BJ (cell line): ENCODE measurements at regions not wholly inside any gene's neighbourhood (a gene's known extent, or its start where the extent isn't known, plus 50 kb on each side); places are given as distances from the start of the nearest gene placed in this dataset.

ENCODE experiments used
- CTCF ChIA-PET: fragments of 350-600 bp; formaldehyde crosslinking; extraction: SDS; loops from one replicate; lab custom pipeline; 2021; ENCODE audit warnings: antibody characterized with exemption, inconsistent platforms; lab: Yijun Ruan, JAX
- POLR2A ChIA-PET: fragments of 300-600 bp; sonication (Branson Sonifier 250); formaldehyde crosslinking; extraction: SDS; loops from one replicate; lab custom pipeline; 2021; ENCODE audit warnings: antibody characterized with exemption; lab: Charles Lee
- DNase-seq: peaks from one replicate; pipeline ENCODE4 v3.0.0-alpha.2; 2011; ENCODE audit warnings: low read depth
- H3K27me3 ChIP-seq: 2 replicates; pipeline ENCODE4 v1.6.0; 2011; ENCODE audit warnings: low read length; ENCODE audit not compliant: control insufficient read depth, insufficient read depth
- H3K36me3 ChIP-seq: 2 replicates; pipeline ENCODE4 v1.5.1; 2011; ENCODE audit warnings: low read length; ENCODE audit not compliant: control insufficient read depth, insufficient read depth
- H3K4me3 ChIP-seq: 2 replicates; pipeline ENCODE4 v1.5.1; 2011; ENCODE audit warnings: low read depth, mild to moderate bottlenecking, control low read depth, low read length
- TF ChIP-seq, protein P1 (sequence below): IDR thresholded peaks from 2 replicates; pipeline ENCODE4 v1.5.1; 2011; ENCODE audit warnings: low read depth, mild to moderate bottlenecking, control low read depth, inconsistent platforms, low read length, moderate library complexity; ENCODE audit not compliant: insufficient read depth

DNA sequence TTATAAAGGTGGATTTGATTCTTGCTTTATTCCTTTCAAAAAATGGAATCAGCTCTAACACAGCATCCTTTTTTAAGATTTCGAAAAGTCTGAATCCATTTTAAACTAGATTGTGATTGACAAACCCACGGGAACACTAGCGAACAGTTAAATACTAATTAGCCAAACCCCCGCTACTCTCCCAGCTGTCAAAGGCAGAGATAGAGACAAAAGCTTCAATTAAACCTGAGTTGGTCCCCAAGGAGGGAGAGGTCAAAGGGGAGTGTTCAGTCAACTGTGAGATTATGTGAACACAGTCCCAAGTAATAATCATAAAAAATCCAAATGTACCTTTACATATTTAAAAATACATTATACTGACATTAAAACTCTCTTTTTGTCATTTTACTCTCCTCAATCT lies 65.7 kb upstream of the TBX20 start:
- Histone ChIP-seq H3K4me3 (no peak overlapping the region), H3K27me3 (no peaks in the 10 kb centered on the region), H3K36me3 (no peaks in the 10 kb centered on the region)
- no peak for DNase-seq
- TF ChIP-seq, protein P1, sequence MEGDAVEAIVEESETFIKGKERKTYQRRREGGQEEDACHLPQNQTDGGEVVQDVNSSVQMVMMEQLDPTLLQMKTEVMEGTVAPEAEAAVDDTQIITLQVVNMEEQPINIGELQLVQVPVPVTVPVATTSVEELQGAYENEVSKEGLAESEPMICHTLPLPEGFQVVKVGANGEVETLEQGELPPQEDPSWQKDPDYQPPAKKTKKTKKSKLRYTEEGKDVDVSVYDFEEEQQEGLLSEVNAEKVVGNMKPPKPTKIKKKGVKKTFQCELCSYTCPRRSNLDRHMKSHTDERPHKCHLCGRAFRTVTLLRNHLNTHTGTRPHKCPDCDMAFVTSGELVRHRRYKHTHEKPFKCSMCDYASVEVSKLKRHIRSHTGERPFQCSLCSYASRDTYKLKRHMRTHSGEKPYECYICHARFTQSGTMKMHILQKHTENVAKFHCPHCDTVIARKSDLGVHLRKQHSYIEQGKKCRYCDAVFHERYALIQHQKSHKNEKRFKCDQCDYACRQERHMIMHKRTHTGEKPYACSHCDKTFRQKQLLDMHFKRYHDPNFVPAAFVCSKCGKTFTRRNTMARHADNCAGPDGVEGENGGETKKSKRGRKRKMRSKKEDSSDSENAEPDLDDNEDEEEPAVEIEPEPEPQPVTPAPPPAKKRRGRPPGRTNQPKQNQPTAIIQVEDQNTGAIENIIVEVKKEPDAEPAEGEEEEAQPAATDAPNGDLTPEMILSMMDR: no peak
- ChIA-PET CTCF (no interaction called here), POLR2A (no interaction called here)

DNA sequence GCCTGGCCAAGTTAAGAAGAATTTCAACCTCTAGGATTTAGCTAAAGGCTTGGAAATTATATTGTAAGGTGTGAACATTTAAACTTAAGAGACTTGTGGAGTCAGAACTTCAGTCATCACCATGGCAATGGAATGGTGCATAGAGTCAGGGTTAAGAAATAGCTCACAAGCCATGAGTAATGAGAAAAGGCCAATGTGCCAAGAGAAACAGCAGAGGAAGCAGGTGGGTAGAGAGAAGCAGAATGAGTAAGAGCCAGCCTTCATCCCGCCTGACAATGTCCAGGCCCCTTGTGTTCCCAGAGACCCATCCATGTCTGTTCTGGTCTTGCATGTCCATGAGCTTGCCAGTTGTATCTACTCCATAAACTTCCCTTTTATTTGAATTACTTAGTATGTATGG lies 62.6 kb upstream of the TBX20 start:
- TF ChIP-seq, protein P1: no peak
- DNase-seq: no peak
- H3K4me3 ChIP-seq: no peak overlapping the region
- H3K36me3 ChIP-seq: no peaks in the 10 kb centered on the region
- POLR2A ChIA-PET: no interaction called here
- no peaks in the 10 kb centered on the region for H3K27me3 ChIP-seq
- CTCF ChIA-PET: no interaction called here

DNA sequence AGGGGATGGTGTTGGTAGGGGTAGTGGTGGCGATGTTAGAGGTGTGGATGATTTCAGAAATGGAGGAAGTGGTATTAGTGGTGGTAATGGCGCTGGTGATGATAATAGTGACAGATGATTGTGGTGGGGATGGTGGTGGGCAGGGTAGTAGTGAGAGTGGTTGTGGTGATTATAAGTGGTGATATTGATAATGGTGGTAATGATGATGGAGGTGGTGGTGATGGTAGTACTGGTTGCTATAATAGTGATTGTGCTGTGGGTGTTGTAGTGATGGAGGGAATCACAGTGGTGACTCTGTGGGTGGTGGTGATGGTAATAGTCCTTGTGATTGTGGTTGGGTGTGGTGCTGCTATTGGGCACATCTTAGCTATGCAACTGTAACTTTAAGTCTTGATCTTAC lies 61.6 kb upstream of the TBX20 start:
- ChIA-PET CTCF (no interaction called here), POLR2A (no interaction called here)
- Histone ChIP-seq H3K27me3 (no peaks in the 10 kb centered on the region), H3K4me3 (no peak overlapping the region), H3K36me3 (no peaks in the 10 kb centered on the region)
- TF ChIP-seq, protein P1: no peak
- no peak for DNase-seq

DNA sequence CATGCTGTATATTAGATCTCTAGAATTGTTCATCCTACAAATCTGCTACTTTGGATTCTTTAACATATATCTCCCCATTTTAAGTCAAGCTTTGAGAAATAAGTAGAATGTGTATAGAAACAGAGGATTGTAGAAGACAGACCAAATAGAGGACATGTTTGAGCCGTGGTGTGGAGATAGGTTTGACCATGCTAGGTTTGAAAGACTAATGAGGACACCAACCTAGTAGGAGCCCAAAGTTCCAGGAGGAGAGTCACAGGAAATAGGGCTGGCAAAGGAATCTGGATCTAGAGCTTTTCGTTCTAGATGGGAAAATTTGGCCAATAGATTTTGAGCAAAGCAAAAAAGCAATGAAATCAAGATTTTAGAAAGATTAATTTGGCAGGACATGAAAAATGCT lies 60.5 kb upstream of the TBX20 start:
- Histone ChIP-seq H3K27me3 (no peaks in the 10 kb centered on the region), H3K4me3 (no peak overlapping the region), H3K36me3 (no peaks in the 10 kb centered on the region)
- no peak for DNase-seq
- ChIA-PET CTCF (no interaction called here), POLR2A (no interaction called here)
- TF ChIP-seq, protein P1: no peak

DNA sequence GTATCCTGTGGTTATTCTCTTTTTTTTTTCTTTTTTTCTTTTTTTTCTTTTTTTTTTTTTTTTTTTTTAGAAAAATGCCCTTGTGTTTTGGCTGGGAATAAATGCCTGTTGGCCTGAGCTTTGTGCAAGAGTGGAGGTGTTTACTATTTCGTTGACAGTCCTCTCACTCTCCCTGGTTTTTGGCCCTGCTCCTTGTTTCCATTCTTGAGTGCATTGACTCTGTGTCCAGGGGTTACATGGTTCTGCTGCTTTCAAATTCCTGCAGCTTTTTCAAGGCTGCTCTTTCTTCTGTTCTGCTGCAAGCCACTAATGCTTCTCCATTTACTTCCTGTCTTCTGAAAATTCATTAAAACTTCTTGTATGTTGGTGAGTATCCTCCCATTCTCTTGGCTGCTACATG lies 59.7 kb upstream of the TBX20 start:
- no peak overlapping the region for H3K4me3 ChIP-seq
- TF ChIP-seq, protein P1: no peak
- DNase-seq: no peak
- ChIA-PET POLR2A (no interaction called here), CTCF (no interaction called here)
- H3K27me3 ChIP-seq: no peaks in the 10 kb centered on the region
- H3K36me3 ChIP-seq: no peaks in the 10 kb centered on the region
